Nephron (organoid): ENCODE measurements at regions not wholly inside any gene's neighbourhood (a gene's known extent, or its start where the extent isn't known, plus 50 kb on each side); places are given as distances from the start of the nearest gene placed in this dataset.

Experiments used
- H3K27ac Mint-ChIP-seq, 3 experiments: 2 replicates each; pipeline ENCODE4 v1.8.0; 2020; ENCODE audit warnings: mixed read lengths in 3 of 3, mild to moderate bottlenecking in 2 of 3, moderate library complexity in 1 of 3
- H3K27me3 Mint-ChIP-seq: 2 replicates; pipeline ENCODE4 v1.8.0; 2021; ENCODE audit warnings: low read depth, mild to moderate bottlenecking, moderate library complexity, mixed read lengths
- H3K36me3 Mint-ChIP-seq: 2 replicates; pipeline ENCODE4 v1.8.0; 2020; ENCODE audit warnings: low read depth, mixed read lengths
- H3K4me1 Mint-ChIP-seq: 2 replicates; pipeline ENCODE4 v1.8.0; 2020; ENCODE audit warnings: mixed read lengths
- H3K4me3 Mint-ChIP-seq, 3 experiments: 2 replicates each; pipeline ENCODE4 v1.8.0; 2020; ENCODE audit warnings: mild to moderate bottlenecking in 3 of 3, mixed read lengths in 3 of 3, moderate library complexity in 2 of 3
- H3K9me3 Mint-ChIP-seq: 2 replicates; pipeline ENCODE4 v1.8.0; 2020; ENCODE audit warnings: mixed read lengths
- TF ChIP-seq, protein P1 (sequence below), 3 experiments: fragments of 200-600 bp; sonication (generic); IDR thresholded peaks; one replicate each; pipeline ENCODE4 v1.5.0; 2021; ENCODE audit warnings: antibody characterized with exemption in 3 of 3; ENCODE audit not compliant: unreplicated experiment in 3 of 3

DNA sequence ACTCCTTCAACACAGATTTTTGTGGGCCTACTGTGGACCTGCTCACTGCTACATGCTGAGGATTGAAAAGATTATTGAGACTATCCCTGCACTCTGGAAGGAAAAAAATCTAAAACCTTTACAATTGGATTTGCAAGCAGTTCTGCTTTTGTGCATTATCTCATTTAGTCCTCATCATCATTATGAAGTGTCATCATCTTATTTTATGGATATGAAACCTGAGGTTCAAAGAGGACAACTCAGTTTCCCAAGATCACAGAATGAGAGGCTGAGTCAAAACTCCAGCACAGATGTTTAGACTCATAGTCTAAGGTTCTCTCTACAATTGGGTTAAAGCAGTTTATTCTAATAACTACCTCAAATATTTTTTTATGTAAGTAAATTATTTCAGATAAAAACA is 160.2 kb upstream of the MARCKS start:
- no peaks in the 10 kb centered on the region for H3K27me3 Mint-ChIP-seq
- no peak overlapping the region for H3K27ac Mint-ChIP-seq
- no peak overlapping the region for H3K4me3 Mint-ChIP-seq
- H3K36me3 Mint-ChIP-seq = no peaks in the 10 kb centered on the region
- no peaks in the 10 kb centered on the region for H3K9me3 Mint-ChIP-seq
- H3K4me1 Mint-ChIP-seq = peaks cover 11% of the 10 kb centered on the region
- TF ChIP-seq, protein P1, sequence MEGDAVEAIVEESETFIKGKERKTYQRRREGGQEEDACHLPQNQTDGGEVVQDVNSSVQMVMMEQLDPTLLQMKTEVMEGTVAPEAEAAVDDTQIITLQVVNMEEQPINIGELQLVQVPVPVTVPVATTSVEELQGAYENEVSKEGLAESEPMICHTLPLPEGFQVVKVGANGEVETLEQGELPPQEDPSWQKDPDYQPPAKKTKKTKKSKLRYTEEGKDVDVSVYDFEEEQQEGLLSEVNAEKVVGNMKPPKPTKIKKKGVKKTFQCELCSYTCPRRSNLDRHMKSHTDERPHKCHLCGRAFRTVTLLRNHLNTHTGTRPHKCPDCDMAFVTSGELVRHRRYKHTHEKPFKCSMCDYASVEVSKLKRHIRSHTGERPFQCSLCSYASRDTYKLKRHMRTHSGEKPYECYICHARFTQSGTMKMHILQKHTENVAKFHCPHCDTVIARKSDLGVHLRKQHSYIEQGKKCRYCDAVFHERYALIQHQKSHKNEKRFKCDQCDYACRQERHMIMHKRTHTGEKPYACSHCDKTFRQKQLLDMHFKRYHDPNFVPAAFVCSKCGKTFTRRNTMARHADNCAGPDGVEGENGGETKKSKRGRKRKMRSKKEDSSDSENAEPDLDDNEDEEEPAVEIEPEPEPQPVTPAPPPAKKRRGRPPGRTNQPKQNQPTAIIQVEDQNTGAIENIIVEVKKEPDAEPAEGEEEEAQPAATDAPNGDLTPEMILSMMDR (IDR thresholded peaks at IDR 0.05; ENCODE audit: unreplicated experiment in 3 of 3) = no peak

GRCh38 chr6:113697632-113698410 is 159.3 kb upstream of the MARCKS start:
- H3K9me3 Mint-ChIP-seq = no peaks in the 10 kb centered on the region
- H3K4me1 Mint-ChIP-seq = peaks cover 11% of the 10 kb centered on the region
- no peaks in the 10 kb centered on the region for H3K27me3 Mint-ChIP-seq
- no peak overlapping the region for H3K27ac Mint-ChIP-seq
- TF ChIP-seq, protein P1 (IDR thresholded peaks at IDR 0.05; ENCODE audit: unreplicated experiment in 3 of 3) = no peak
- H3K4me3 Mint-ChIP-seq = no peak overlapping the region
- H3K36me3 Mint-ChIP-seq = no peaks in the 10 kb centered on the region

DNA sequence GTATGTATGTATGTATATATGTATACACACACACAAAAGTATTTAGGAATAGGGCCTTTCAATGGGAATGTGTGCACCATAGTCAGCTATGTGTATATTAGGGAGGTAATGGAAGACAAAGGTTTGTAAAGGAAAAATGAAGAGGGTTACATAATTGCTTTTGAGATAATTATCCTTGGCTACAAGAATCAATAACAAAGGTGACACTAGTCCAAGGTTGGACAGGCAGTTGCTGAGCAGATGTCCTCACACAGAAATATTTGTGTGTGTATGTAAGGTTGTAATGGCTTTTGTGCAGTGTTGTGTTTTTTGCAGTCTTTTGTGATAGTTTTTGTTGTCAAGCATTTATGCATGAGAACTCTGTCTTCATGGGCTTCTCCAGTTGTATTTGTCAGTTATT is 157.9 kb upstream of the MARCKS start:
- no peak overlapping the region for H3K4me3 Mint-ChIP-seq
- peaks cover 11% of the 10 kb centered on the region for H3K4me1 Mint-ChIP-seq
- no peaks in the 10 kb centered on the region for H3K9me3 Mint-ChIP-seq
- no peaks in the 10 kb centered on the region for H3K36me3 Mint-ChIP-seq
- TF ChIP-seq, protein P1 (IDR thresholded peaks at IDR 0.05; ENCODE audit: unreplicated experiment in 3 of 3) = no peak
- H3K27ac Mint-ChIP-seq = no peak overlapping the region
- no peaks in the 10 kb centered on the region for H3K27me3 Mint-ChIP-seq

- TF ChIP-seq, protein P1 (IDR thresholded peaks at IDR 0.05; ENCODE audit: unreplicated experiment in 3 of 3) = no peak
- Mint-ChIP-seq H3K36me3 (no peaks in the 10 kb centered on the region), H3K4me3 (no peak overlapping the region), H3K4me1 (peaks cover 4% of the 10 kb centered on the region), H3K9me3 (no peaks in the 10 kb centered on the region), H3K27me3 (no peaks in the 10 kb centered on the region), H3K27ac (peak overlapping the region in 1 of 3 experiments; percentile 50)
These were observed 155.4 kb upstream of the MARCKS start for GRCh38 chr6:113701552-113702254.

GRCh38 chr6:113707194-113707593 is 150.0 kb upstream of the MARCKS start:
- Mint-ChIP-seq H3K9me3 (no peaks in the 10 kb centered on the region), H3K36me3 (no peaks in the 10 kb centered on the region), H3K27ac (no peak overlapping the region), H3K4me1 (no peaks in the 10 kb centered on the region), H3K27me3 (no peaks in the 10 kb centered on the region), H3K4me3 (no peak overlapping the region)
- TF ChIP-seq, protein P1 (IDR thresholded peaks at IDR 0.05; ENCODE audit: unreplicated experiment in 3 of 3) = no peak
